Kidney (tissue), 13 donors: ENCODE measurements at regions not wholly inside any gene's neighbourhood (a gene's known extent, or its start where the extent isn't known, plus 50 kb on each side); places are given as distances from the start of the nearest gene placed in this dataset.

Experiments used
- DNase-seq, 5 donors: peaks; one replicate each; pipeline ENCODE4 v3.0.0-alpha.2; 2013 to 2020
- FAIRE-seq: peaks from 2 replicates; lab custom pipeline; 2012; peaks lifted over from hg19 to GRCh38; lab: Jason Lieb, UNC
- H3K27ac ChIP-seq, 2 donors: one replicate each; pipeline ENCODE4 v1.7.0; 2013; ENCODE audit warnings: low read depth in 2 of 2, low read length in 2 of 2, inconsistent platforms in 1 of 2
- H3K27me3 ChIP-seq: one replicate; pipeline ENCODE4 v1.7.1; 2013; ENCODE audit warnings: low read length, inconsistent platforms; ENCODE audit not compliant: control insufficient read depth, insufficient read depth
- H3K36me3 ChIP-seq, 3 donors: one replicate each; pipeline versions ENCODE4 v1.7.0 to v1.7.1; 2013; ENCODE audit warnings: low read length in 3 of 3, control low read depth in 1 of 3, inconsistent platforms in 1 of 3; ENCODE audit not compliant: insufficient read depth in 3 of 3, control insufficient read depth in 2 of 3
- H3K4me1 ChIP-seq, 3 donors: one replicate each; pipeline versions ENCODE4 v1.7.0 to v1.7.1; 2013; ENCODE audit warnings: low read length in 3 of 3, inconsistent platforms in 1 of 3, low read depth in 1 of 3; ENCODE audit not compliant: control insufficient read depth in 2 of 3, insufficient read depth in 2 of 3
- H3K4me3 ChIP-seq, 3 donors: one replicate each; pipeline versions ENCODE4 v1.7.0 to v1.8.1; 2013; ENCODE audit warnings: low read length in 3 of 3, control low read depth in 1 of 3, inconsistent platforms in 1 of 3
- H3K9ac ChIP-seq, 3 donors: one replicate each; pipeline versions ENCODE4 v1.7.0 to v1.7.1; 2013; ENCODE audit warnings: low read length in 3 of 3, control low read depth in 1 of 3, inconsistent platforms in 1 of 3
- H3K9me3 ChIP-seq, 3 donors: one replicate each; pipeline versions ENCODE4 v1.7.0 to v1.7.1; 2013; ENCODE audit warnings: low read length in 3 of 3, control low read depth in 1 of 3, inconsistent platforms in 1 of 3; ENCODE audit not compliant: control insufficient read depth in 2 of 3, insufficient read depth in 1 of 3
- CTCF ChIP-seq: IDR thresholded peaks from 3 replicates; pipeline ENCODE4 v1.5.1; 2012; ENCODE audit warnings: mild to moderate bottlenecking, moderate library complexity, borderline replicate concordance; ENCODE audit not compliant: insufficient read depth; ENCODE audit errors: extremely low read depth
- intact Hi-C: fragments of 100-400 bp; cut with DNase I; formaldehyde crosslinking; loops from one replicate; pipeline ENCODE4 v1.11.1; 2022
- donor health status: control.
- donor health status: control.
- donor health status: control.
- donor health status: control.
- donor health status: control.
- donor health status: DM: yes; HTN: yes; CAD: no.
- donor health status: Normal renal cell carcinoma (clear cell type).

- H3K27me3 ChIP-seq = no peaks in the 10 kb centered on the region
- H3K36me3 ChIP-seq = no peaks in the 10 kb centered on the region
- TF ChIP-seq CTCF = no peak
- no peak overlapping the region for H3K9ac ChIP-seq
- FAIRE-seq (no peak), DNase-seq (peak in 1 of 5 donors; percentile 37)
- H3K4me1 ChIP-seq = no peaks in the 10 kb centered on the region
- no peak overlapping the region for H3K4me3 ChIP-seq
- H3K9me3 ChIP-seq = peaks cover 0 to 5% (median 0%) of the 10 kb centered on the region in 3 donors
- intact Hi-C loops = loop anchor here (10.0 kb wide), 1 partner anchor 90 kb away; no protein-coding TSS in a partner anchor
- no peak overlapping the region for H3K27ac ChIP-seq
These were observed 56.3 kb upstream of the EPHB3 start for GRCh38 chr3:184505076-184505878.

- Histone ChIP-seq H3K27ac (no peak overlapping the region), H3K4me3 (no peak overlapping the region), H3K27me3 (no peaks in the 10 kb centered on the region), H3K9me3 (peaks cover 0 to 5% (median 0%) of the 10 kb centered on the region in 3 donors), H3K36me3 (no peaks in the 10 kb centered on the region), H3K9ac (no peak overlapping the region), H3K4me1 (no peaks in the 10 kb centered on the region)
- FAIRE-seq (no peak), DNase-seq (no peak)
- intact Hi-C loops = loop anchor here (10.0 kb wide), 1 partner anchor 92 kb away; no protein-coding TSS in a partner anchor
- TF ChIP-seq CTCF = no peak
These were observed 55.0 kb upstream of the EPHB3 start for GRCh38 chr3:184506561-184506991.

- FAIRE-seq = no peak
- peaks cover 0 to 4% (median 0%) of the 10 kb centered on the region in 3 donors for H3K4me1 ChIP-seq
- intact Hi-C loops = loop anchor here (10.0 kb wide), 1 partner anchor 94 kb away; no protein-coding TSS in a partner anchor
- H3K9me3 ChIP-seq = no peaks in the 10 kb centered on the region
- no peak overlapping the region for H3K27ac ChIP-seq
- no peak for DNase-seq
- H3K9ac ChIP-seq = no peak overlapping the region
- H3K36me3 ChIP-seq = no peaks in the 10 kb centered on the region
- no peak overlapping the region for H3K4me3 ChIP-seq
- no peak for TF ChIP-seq CTCF
- H3K27me3 ChIP-seq = peaks cover 12% of the 10 kb centered on the region
These were observed 52.6 kb upstream of the EPHB3 start for GRCh38 chr3:184508938-184509337.
